A673 (cell line): ENCODE measurements at regions not wholly inside any gene's neighbourhood (a gene's known extent, or its start where the extent isn't known, plus 50 kb on each side); places are given as distances from the start of the nearest gene placed in this dataset.

Source experiments
- BruUV-seq: library from RNA; stranded (reverse); fragments of 400-500 nt; replicated peaks from 2 replicates; lab custom pipeline; 2021; lab: Mats Ljungman, UMichigan
- CTCF ChIA-PET: fragments of 300-600 bp; sonication (Branson Sonifier 250); formaldehyde crosslinking; loops from one replicate; lab custom pipeline; 2022; ENCODE audit warnings: antibody characterized with exemption; lab: Charles Lee
- POLR2A ChIA-PET: fragments of 300-600 bp; sonication (Branson Sonifier 250); formaldehyde crosslinking; loops from one replicate; lab custom pipeline; 2022; ENCODE audit warnings: antibody characterized with exemption; ENCODE audit not compliant: low non-redundant PET; lab: Charles Lee
- DNase-seq: peaks from one replicate; pipeline ENCODE4 v3.0.0-alpha.2; 2015; ENCODE audit warnings: low spot score
- H3K27ac ChIP-seq: fragments of 200-600 bp; sonication (generic); 2 replicates; pipeline ENCODE4 v1.5.1; 2016; ENCODE audit warnings: mixed run types, low read depth, mild to moderate bottlenecking, mixed read lengths, antibody characterized with exemption, low read length; ENCODE audit not compliant: poor library complexity, severe bottlenecking
- H3K27me3 ChIP-seq: fragments of 200-600 bp; sonication (generic); replicated peaks from 2 replicates; pipeline ENCODE4 v1.6.1; 2017; ENCODE audit warnings: mixed run types, low read depth, mild to moderate bottlenecking, mixed read lengths, antibody characterized with exemption, low read length; ENCODE audit not compliant: insufficient read depth, poor library complexity
- H3K36me3 ChIP-seq: fragments of 200-600 bp; sonication (generic); 2 replicates; pipeline ENCODE4 v1.6.1; 2016; ENCODE audit warnings: mixed run types, mild to moderate bottlenecking, mixed read lengths, antibody characterized with exemption, low read length; ENCODE audit not compliant: insufficient read depth, poor library complexity, severe bottlenecking
- H3K4me1 ChIP-seq: fragments of 200-600 bp; sonication (generic); 2 replicates; pipeline ENCODE4 v1.6.1; 2017; ENCODE audit warnings: mixed run types, mild to moderate bottlenecking, mixed read lengths, antibody characterized with exemption, low read length; ENCODE audit not compliant: insufficient read depth, poor library complexity, severe bottlenecking
- H3K4me3 ChIP-seq: fragments of 200-600 bp; sonication (generic); 2 replicates; pipeline ENCODE4 v1.5.1; 2016; ENCODE audit warnings: low read depth, mixed run types, mild to moderate bottlenecking, mixed read lengths, low read length; ENCODE audit not compliant: poor library complexity, severe bottlenecking
- H3K9me3 ChIP-seq: fragments of 200-600 bp; sonication (generic); 2 replicates; pipeline ENCODE4 v1.6.1; 2016; ENCODE audit warnings: mixed run types, low read depth, mild to moderate bottlenecking, mixed read lengths, antibody characterized with exemption, low read length; ENCODE audit not compliant: poor library complexity, severe bottlenecking
- CTCF ChIP-seq: fragments of 300-800, 200-600 bp; sonication (generic); conservative IDR thresholded peaks from 2 replicates; pipeline ENCODE4 v1.5.1; 2017; ENCODE audit warnings: low read depth, mild to moderate bottlenecking, antibody characterized with exemption, low read length, moderate library complexity, mixed read lengths
- EZH2 ChIP-seq: fragments of 200-600 bp; sonication (generic); IDR thresholded peaks from 2 replicates; pipeline ENCODE4 v1.6.1; 2017; ENCODE audit warnings: borderline replicate concordance, low read depth, mild to moderate bottlenecking, mixed read lengths, antibody characterized with exemption, low read length; ENCODE audit not compliant: poor library complexity, severe bottlenecking
- intact Hi-C: fragments of 100-400 bp; cut with micrococcal nuclease; formaldehyde crosslinking; loops from one replicate; pipeline ENCODE4 v1.10.0; 2022; ENCODE audit not compliant: unreplicated experiment

DNA sequence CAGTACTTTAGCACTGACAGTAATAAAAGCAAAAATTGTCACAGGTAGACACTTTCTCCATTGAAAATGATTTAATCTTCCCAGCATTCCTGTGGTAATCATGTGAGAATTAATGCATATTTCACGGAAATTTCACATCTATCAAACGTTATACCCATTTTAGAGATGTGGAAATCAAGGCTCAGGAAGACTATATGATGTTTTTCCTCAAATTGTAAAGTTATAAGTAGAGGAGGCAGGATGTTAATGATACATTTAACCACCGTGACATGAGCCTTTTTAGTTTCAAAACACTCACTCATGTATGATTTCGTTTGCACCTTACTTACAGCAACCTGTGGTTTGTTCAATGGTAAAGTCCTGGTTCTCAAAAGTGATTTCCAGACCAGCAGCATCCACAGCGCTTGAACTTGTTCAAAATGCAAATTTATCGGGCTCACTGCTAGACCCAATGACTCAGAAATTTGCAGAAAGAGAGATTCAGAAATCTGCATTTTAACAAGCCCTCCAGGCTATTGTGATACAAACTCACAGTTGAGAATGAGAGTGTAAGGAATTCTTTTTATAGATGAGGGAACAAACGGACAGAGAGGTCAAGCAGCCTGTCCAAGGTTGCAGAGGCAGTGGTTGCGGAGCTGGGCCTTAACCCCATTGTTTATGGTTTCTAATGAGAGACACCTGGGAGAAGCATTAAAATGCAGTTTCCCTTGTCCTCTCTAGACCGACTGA, 654.8 kb upstream of the TBX3 start:
- no peak overlapping the region for H3K27ac ChIP-seq
- POLR2A ChIA-PET: no interaction called here
- DNase-seq: no peak
- no peaks in the 10 kb centered on the region for H3K4me1 ChIP-seq
- intact Hi-C loops: no loop called here
- no peak overlapping the region for H3K4me3 ChIP-seq
- no peaks in the 10 kb centered on the region for H3K27me3 ChIP-seq
- CTCF ChIA-PET: no interaction called here
- no peak for TF ChIP-seq EZH2
- TF ChIP-seq CTCF: no peak
- H3K36me3 ChIP-seq: no peaks in the 10 kb centered on the region
- H3K9me3 ChIP-seq: peaks cover 16% of the 10 kb centered on the region
- no TSS peak for BruUV-seq

DNA sequence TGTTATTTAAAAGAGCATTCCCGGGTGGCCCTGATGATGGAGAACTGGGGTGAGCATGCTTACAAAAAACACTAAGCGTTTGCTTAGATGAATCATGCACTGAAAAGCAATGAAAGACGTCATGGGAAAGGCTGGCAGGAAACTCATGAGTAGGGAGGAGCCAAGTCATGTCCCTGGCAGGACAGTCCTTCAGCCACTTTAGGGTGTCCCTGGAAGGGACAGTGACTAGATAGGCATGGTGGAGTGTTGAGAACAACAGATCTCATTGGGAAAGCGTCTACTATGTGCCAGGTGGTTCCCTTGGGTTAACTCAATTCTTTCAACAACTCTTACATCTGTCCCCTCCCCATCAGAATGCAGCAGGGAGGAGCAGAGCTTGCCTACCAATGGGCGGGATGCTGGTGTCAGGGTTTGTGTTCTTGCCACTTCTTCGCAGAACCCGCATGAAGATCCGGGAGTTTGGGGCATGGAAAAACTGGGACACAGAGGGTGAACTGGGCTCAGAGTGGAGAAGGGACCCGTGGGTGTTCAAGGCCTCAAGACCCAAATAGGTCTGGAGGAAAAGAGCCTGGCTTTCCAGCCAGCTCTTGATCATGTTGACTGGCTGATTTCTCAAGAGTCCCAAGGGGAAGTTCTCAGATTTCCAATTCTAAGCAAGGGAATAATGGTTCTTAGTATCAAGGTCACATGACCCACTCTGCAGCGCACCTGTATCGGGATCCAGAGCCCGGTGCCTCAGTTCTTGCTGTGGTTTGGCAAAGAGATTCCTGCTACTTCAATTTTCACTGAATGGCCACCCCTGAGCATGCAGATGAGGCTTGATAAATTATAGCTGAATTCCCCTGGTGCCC, 653.9 kb upstream of the TBX3 start:
- Histone ChIP-seq H3K4me1 (no peaks in the 10 kb centered on the region), H3K27me3 (no peaks in the 10 kb centered on the region), H3K27ac (no peak overlapping the region), H3K9me3 (peaks cover 13% of the 10 kb centered on the region), H3K4me3 (no peak overlapping the region), H3K36me3 (no peaks in the 10 kb centered on the region)
- no TSS peak for BruUV-seq
- ChIA-PET CTCF (no interaction called here), POLR2A (no interaction called here)
- TF ChIP-seq EZH2 (no peak), CTCF (no peak)
- no peak for DNase-seq
- intact Hi-C loops: no loop called here

DNA sequence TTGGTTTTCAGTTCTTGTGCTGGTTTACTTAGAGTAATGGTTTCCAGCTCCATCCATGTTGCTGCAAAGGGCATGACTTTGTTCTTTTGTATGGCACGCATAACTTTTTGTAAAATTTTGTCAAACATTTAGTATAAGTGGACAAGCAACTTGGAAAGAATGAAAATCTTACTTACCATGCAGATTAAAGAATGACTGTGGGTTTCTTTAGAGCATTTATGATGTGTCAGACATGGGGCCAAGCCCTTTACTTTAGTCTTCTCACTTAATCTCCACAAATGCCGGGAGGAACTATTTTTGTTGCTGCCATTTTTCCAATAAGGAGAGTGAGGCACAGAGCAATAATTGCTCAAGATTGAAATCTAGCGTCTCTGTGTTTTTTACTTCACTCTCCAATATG, 652.5 kb upstream of the TBX3 start:
- Histone ChIP-seq H3K27ac (no peak overlapping the region), H3K4me1 (no peaks in the 10 kb centered on the region), H3K36me3 (no peaks in the 10 kb centered on the region), H3K4me3 (no peak overlapping the region), H3K27me3 (no peaks in the 10 kb centered on the region), H3K9me3 (peaks cover 12% of the 10 kb centered on the region)
- CTCF ChIA-PET: no interaction called here
- TF ChIP-seq EZH2 (no peak), CTCF (no peak)
- POLR2A ChIA-PET: no interaction called here
- no peak for DNase-seq
- intact Hi-C loops: no loop called here
- no TSS peak for BruUV-seq
